GM12878 (cell line): ENCODE measurements at regions not wholly inside any gene's neighbourhood (a gene's known extent, or its start where the extent isn't known, plus 50 kb on each side); places are given as distances from the start of the nearest gene placed in this dataset.

Source experiments
- CBFB ChIP-seq: IDR thresholded peaks from 2 replicates; pipeline ENCODE4 v1.6.1; 2016; ENCODE audit warnings: antibody characterized with exemption, low read depth
- CHD2 ChIP-seq: IDR thresholded peaks from 2 replicates; pipeline ENCODE4 v1.6.1; 2011; ENCODE audit warnings: low read depth, low read length, improper control_type of control experiment, borderline replicate concordance
- CTCF ChIP-seq, 3 experiments: IDR thresholded peaks in 2 of 3; conservative IDR thresholded peaks in 1 of 3; 2 replicates each; pipeline ENCODE4 v1.5.1; 2011; ENCODE audit warnings: low read depth in 3 of 3, low read length in 3 of 3, mild to moderate bottlenecking in 3 of 3, control low read depth in 2 of 3, moderate library complexity in 2 of 3, inconsistent platforms in 1 of 3, mixed read lengths in 1 of 3; ENCODE audit not compliant: control insufficient read depth in 2 of 3, insufficient read depth in 1 of 3; ENCODE audit errors: extremely low read depth in 1 of 3
- EZH2 ChIP-seq: IDR thresholded peaks from 2 replicates; pipeline ENCODE4 v1.6.1; 2012; ENCODE audit warnings: low read depth, mild to moderate bottlenecking, control low read depth, inconsistent platforms, low read length, borderline replicate concordance; ENCODE audit not compliant: control insufficient read depth
- MYC ChIP-seq: IDR thresholded peaks from 2 replicates; pipeline ENCODE4 v1.6.1; 2011; ENCODE audit warnings: mild to moderate bottlenecking, low read length, moderate library complexity, inconsistent platforms; ENCODE audit not compliant: insufficient read depth, insufficient replicate concordance, insufficient read length, severe bottlenecking
- POLR2A ChIP-seq: IDR thresholded peaks from 2 replicates; pipeline ENCODE4 v1.6.1; 2011; ENCODE audit warnings: low read depth, mild to moderate bottlenecking, low read length
- POLR2AphosphoS5 ChIP-seq: IDR thresholded peaks from 2 replicates; pipeline ENCODE4 v1.6.1; 2011; ENCODE audit warnings: mild to moderate bottlenecking, low read length, inconsistent platforms
- RAD21 ChIP-seq: IDR thresholded peaks from 2 replicates; pipeline ENCODE4 v1.6.1; 2011; ENCODE audit warnings: mild to moderate bottlenecking, low read depth, low read length, moderate library complexity; ENCODE audit not compliant: insufficient read depth
- SPI1 ChIP-seq: IDR thresholded peaks from 2 replicates; pipeline ENCODE4 v1.6.1; 2011; ENCODE audit warnings: low read depth, mild to moderate bottlenecking, low read length, moderate library complexity, borderline replicate concordance; ENCODE audit not compliant: insufficient read depth
- SUZ12 ChIP-seq: fragments of 200-600 bp; sonication (generic); IDR thresholded peaks from one replicate; pipeline ENCODE4 v1.6.1; 2018; ENCODE audit warnings: antibody characterized with exemption, mild to moderate bottlenecking; ENCODE audit not compliant: unreplicated experiment

GRCh38 chr14:23707415-23707814 is 71.3 kb downstream of the DHRS2 start:
- TF ChIP-seq CTCF (IDR thresholded peaks at IDR 0.05 in 2 of 3, conservative IDR thresholded peaks at IDR 0.05 in 1 of 3; ENCODE audit: control insufficient read depth in 2 of 3, extremely low read depth in 1 of 3, insufficient read depth in 1 of 3, low read depth in 3 of 3, low read length in 3 of 3), result no peak
- no peak for TF ChIP-seq POLR2AphosphoS5
- no peak for TF ChIP-seq RAD21
- no peak for TF ChIP-seq POLR2A
- TF ChIP-seq SPI1, result no peak
- no peak for TF ChIP-seq CBFB
- TF ChIP-seq SUZ12, result no peak
- TF ChIP-seq CHD2, result no peak
- no peak for TF ChIP-seq EZH2
- TF ChIP-seq MYC, result no peak
